Ishikawa (cell line): ENCODE measurements at regions not wholly inside any gene's neighbourhood (a gene's known extent, or its start where the extent isn't known, plus 50 kb on each side); places are given as distances from the start of the nearest gene placed in this dataset.

Experiments
- CEBPB ChIP-seq: IDR thresholded peaks from 2 replicates; pipeline ENCODE4 v1.6.1; 2012
- TCF12 ChIP-seq: IDR thresholded peaks from 2 replicates; pipeline ENCODE4 v1.6.1; 2012; ENCODE audit warnings: low read depth

DNA sequence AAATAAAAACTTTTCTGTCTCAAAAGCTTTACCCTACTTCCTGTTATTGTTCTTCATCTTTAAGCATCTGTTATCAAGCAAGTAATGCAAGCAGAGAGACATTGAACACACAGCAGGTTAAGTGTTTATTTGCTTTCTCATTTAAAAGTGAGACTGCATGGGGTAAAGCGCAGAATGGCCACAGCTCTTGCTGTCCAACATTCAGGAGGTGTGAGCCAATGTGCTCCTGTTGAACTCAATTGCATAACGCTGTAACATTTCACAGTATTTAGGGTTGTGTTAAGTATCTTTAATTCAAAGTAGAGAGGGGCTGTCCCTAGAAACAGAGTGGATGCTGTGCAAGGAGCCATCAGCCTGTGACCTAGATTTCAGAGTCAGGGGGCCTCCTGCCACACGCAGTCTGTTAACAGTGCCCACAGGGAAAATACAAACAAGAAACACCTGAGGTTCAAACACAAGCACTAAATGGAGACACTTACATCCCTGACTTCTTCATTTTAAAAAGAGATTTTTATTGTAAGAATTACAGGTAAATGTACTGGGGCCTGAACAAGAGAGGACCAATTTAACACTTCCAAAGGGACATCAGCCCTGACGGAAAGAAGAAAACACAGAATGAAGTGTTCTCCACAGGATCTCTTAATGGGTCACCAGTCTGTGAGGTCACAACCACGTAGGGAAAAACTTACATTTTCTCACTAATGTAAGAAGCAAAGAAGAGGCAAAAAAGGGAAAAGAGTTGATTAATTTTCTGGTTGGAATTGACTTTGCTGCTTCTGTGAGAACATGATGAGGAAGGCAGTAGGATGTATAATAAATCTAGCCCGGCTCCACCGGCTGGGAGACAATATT is 815.1 kb downstream of the VGLL3 start:
- no peak for TF ChIP-seq CEBPB
- no peak for TF ChIP-seq TCF12
